ENCODE measurements at regions not wholly inside any gene's neighbourhood (a gene's known extent, or its start where the extent isn't known, plus 50 kb on each side); places are given as distances from the start of the nearest gene placed in this dataset.

DNA sequence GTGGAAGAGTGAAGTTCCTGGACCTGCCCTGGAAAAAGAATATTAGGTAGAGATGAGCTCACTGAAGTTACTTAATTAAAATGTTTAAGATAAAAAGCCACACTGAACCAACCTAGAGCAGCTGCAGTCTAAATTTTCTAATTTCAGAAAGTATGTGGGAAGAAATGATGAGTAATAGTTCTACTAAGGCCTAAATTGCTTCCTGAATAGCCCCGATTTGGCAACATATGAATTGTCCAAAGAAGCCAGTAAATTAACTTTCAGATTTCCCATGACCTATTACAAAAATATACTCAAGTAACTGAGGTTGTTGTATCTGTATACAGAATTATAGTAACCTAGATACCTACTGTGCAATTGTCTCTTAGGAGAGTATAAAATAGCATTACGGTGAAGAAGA is 312.6 kb downstream of the IPMK start:
- TF ChIP-seq EZH2 (IDR thresholded peaks at IDR 0.05; ENCODE audit: low read depth, unreplicated experiment) (no peak), POLR2AphosphoS5 (IDR thresholded peaks at IDR 0.05; ENCODE audit: low read depth) (no peak), EZH2phosphoT487 (IDR thresholded peaks at IDR 0.05; ENCODE audit: unreplicated experiment) (no peak)
- TF ChIP-seq, protein P1, sequence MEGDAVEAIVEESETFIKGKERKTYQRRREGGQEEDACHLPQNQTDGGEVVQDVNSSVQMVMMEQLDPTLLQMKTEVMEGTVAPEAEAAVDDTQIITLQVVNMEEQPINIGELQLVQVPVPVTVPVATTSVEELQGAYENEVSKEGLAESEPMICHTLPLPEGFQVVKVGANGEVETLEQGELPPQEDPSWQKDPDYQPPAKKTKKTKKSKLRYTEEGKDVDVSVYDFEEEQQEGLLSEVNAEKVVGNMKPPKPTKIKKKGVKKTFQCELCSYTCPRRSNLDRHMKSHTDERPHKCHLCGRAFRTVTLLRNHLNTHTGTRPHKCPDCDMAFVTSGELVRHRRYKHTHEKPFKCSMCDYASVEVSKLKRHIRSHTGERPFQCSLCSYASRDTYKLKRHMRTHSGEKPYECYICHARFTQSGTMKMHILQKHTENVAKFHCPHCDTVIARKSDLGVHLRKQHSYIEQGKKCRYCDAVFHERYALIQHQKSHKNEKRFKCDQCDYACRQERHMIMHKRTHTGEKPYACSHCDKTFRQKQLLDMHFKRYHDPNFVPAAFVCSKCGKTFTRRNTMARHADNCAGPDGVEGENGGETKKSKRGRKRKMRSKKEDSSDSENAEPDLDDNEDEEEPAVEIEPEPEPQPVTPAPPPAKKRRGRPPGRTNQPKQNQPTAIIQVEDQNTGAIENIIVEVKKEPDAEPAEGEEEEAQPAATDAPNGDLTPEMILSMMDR (conservative IDR thresholded peaks at IDR 0.05; ENCODE audit: low read depth in 2 of 2), result no peak
